Activated T-cell treated with anti-CD3 and anti-CD28 coated beads, Interleukin-2, amount 50 U/mL, for 48 hours (primary cell): ENCODE measurements at regions not wholly inside any gene's neighbourhood (a gene's known extent, or its start where the extent isn't known, plus 50 kb on each side); places are given as distances from the start of the nearest gene placed in this dataset.
A peak's percentile ranks its signal among the peaks of the same experiment; 100 is the strongest.
"Not testable (repeated sequence)": the region's sequence is repeated elsewhere in the genome, so short reads cannot be mapped to it uniquely, and the experiment has no call there.

Source experiments
- DNase-seq, 2 experiments: peaks; one replicate each; pipeline ENCODE4 v3.0.0-alpha.2; 2020

GRCh38 chr1:232335741-232336293 lies 294.1 kb downstream of the SIPA1L2 start:
- no peak for DNase-seq

DNA sequence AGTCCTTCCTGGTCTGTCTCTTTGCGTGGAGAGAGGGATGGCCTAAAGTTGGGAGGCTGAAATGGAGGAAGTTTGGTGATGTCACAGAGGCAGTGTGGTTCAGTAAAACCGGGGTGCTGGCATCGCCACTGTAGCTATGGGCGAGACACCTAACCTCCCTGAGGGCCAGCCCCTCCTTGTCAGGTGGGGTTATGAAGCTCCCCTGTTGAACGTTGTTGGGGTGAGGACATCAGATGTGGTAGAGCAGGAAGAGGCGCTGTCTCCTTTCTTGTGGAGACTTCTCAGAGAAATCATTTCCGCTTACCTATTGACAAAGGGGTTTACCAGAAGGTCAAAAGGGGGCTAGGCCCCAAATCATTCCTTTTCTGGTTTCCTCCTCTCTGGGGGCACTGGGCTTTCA lies 294.7 kb downstream of the SIPA1L2 start:
- peak in 1 of 2 experiments; percentile 20 for DNase-seq

GRCh38 chr1:232334811-232335210 lies 295.1 kb downstream of the SIPA1L2 start:
- peak in 1 of 2 experiments; percentile 15 for DNase-seq

DNA sequence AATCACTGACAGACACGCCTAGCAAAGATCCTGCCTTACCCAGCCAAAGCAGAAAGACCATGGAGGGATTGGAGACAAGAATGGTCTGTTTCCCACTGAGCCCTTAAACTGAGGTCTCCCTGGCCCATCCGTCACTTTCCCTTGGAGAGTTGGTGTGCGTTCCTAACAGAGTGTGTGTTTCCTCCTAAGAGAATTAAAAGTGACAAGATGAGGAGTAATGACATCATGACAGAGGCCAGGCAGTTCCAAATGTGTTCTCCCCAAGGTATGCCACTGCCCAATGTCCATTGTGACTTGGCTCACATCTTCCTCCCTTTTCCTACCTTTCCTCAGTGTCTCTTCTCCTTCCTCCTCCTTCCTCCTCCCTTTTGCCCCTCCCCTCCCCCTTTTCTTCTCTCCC lies 295.7 kb downstream of the SIPA1L2 start:
- no peak for DNase-seq

- DNase-seq = no peak
Measured at GRCh38 chr1:232333419-232333767, 296.5 kb downstream of the SIPA1L2 start.

DNA sequence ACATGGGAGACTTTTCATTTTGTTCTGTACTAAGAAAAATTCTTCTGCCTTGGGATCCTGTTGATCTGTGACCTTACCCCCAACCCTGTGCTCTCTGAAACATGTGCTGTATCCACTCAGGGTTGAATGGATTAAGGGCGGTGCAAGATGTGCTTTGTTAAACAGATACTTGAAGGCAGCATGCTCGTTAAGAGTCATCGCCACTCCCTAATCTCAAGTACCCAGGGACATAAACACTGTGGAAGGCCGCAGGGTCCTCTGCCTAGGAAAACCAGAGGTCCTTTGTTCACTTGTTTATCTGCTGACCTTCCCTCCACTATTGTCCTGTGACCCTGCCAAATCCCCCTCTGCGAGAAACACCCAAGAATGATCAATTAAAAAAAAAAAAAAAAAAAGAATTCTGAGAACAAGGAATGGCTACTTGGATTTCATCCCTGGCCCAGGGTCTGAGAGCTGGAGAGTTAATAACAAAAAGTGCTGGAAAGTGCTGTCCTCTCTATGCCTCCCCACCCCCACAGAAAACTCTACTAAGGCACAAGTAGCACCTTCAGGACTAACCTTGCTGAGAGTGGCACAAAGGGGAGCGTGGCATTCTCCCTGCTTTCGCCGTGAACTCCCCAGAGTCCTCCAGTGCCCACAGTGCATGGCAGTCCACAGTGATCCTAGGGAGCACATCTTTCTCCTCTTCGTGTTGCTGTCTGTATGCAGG lies 297.1 kb downstream of the SIPA1L2 start:
- not testable (repeated sequence) for DNase-seq

- no peak for DNase-seq
Measured at GRCh38 chr1:232329103-232329813, 300.7 kb downstream of the SIPA1L2 start.

DNA sequence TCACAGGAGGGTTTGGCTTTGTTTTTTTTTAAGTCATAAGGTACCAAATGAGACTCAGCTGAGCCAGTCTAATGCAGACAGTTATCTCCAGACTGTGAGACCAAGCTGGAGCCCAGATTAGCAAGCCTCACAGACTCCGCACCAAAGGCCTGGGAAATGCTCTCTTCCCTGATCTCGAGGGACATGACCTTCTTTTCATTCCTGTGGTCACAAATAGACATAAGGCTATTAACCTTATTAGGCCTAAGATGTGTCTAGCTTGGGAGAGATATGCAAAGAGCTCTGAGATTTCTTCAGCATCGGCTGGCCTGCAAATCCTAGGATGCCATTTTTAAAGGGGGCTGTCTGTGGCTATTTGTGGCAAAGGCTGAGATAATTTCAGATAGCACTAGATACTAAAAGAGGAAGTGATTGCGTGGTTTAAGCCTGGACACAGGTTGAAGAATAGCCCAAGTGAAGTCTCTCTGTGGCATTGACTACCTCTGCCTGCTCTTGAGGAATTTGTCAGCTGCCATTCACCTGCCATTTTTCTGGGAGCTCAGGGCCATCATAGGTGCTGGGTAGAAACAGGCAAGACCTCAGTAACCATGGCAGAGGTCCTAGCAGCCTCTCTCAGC lies 301.3 kb downstream of the SIPA1L2 start:
- no peak for DNase-seq

GRCh38 chr1:232327899-232328298 lies 302.0 kb downstream of the SIPA1L2 start:
- DNase-seq = no peak

DNA sequence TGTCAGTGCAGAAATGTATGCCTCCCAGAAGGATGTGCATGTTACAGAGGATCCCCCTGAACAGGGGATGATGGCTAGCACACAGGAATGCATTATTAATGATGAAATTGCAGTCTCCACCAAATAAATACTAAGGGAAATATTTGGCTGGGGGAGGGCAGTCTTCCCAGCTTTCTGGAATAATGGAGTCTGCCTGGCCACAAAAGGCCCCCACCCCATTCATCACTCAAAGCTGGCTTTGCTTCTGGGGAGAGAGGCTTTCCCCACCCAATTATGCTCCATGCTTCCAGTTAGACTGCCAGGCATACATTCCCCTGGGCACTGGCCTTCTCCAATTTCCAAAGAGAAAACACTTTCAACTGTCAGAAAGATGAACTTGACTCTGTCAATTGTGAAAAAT lies 302.7 kb downstream of the SIPA1L2 start:
- no peak for DNase-seq

DNA sequence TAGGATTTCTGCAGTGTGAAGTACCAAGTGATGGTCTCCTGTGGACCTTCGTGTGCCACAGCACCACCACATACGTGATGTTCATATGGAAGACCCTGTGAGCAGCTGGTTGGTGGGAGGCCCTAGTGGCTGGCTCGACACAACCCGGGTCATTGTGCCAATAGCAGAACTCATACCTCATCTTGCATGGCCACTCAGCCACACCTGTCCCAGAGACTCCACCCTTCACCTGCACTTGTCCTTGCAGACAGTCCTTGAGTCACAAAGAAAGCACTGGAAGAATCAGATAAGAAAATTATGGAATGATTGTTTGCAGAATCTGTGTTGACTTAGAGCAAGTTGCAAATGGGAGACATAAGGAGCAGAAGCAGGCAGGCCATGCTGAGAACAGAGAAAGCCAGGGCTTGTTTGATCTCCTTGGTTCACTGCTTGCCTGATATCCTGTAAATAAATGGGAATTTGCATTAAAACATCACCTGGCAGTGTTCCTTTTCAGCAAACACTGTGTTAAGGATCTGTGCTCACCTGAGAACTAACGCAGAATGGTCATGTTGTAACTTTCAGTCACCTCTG lies 307.7 kb downstream of the SIPA1L2 start:
- DNase-seq = no peak

GRCh38 chr1:232319518-232320210 lies 310.3 kb downstream of the SIPA1L2 start:
- DNase-seq = no peak

DNA sequence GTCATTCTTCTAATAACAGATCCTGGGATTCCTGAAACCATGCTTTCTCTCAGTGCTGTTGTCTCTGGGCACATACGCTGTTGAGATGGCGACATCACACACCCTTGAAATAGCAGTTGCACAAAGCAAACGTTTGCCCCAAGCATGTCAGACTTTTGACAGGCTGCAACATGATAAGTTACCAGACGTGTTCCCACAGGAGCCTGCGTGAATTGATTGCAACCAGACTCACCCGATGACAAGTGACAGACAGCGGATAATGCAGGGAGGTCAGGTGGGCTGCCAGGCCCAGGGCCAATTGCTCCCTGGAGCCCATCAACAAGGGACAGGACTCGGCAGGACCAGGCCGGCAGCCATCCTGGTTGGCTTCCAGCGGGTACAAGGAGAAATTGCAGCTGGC lies 310.9 kb downstream of the SIPA1L2 start:
- no peak for DNase-seq

DNA sequence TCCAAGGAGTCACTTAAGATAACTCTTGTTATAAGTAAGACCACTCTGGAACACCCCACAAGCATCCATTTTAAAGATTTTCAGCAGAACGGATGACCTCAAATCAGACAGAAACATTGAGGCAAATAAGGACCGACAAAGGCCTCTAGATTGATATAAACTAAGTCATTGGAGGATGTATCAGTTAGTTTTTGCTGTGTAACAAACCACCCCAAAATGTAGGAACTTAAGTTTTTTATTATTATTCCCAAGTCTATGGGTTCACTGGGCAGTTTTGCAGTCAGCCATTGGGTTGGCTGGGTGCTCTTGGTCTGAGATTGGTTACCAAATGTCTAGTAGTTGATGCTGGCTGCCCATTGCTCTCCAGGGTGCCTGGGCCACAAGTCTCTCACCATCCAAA lies 311.8 kb downstream of the SIPA1L2 start:
- no peak for DNase-seq

GRCh38 chr1:232317350-232317749 lies 312.6 kb downstream of the SIPA1L2 start:
- DNase-seq = no peak

DNA sequence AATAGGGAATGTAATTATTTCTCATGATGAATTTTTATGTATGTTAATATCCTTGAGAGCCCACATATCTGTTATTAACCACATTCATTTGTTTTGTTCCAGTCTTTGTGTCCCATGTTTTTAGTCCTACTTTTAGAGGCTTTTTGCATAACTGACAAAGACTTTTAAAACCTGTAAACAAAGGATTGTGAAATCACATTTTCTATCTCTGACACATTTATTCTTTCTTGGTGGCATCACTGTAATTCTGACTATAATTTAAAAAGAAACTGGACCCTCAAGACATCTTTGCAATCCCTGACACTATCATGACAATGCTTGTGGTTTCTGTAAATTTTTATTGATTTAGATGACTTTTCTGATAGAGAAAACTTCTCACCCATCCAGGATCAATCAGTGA lies 313.1 kb downstream of the SIPA1L2 start:
- no peak for DNase-seq

- not testable (repeated sequence) for DNase-seq
Measured at GRCh38 chr1:232313876-232314275, 316.1 kb downstream of the SIPA1L2 start.

DNA sequence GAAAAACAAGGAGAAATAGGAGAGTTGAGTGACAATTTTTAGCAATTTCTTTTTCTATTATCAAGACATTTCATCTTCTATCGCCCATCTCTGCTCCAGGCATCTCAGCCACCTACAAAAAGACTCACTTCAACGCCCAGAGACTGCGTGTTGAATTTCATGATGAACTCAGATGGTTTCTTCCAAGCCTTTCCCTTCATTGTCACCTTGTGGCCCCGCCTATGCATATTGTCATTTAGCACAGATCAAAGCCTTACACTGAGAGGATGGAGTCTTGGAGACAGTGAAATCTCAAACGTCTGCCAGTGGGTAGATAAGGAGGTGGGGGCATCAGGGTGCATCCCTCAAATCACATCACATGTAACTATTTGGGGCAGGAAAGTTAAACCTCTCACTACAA lies 319.4 kb downstream of the SIPA1L2 start:
- no peak for DNase-seq

DNA sequence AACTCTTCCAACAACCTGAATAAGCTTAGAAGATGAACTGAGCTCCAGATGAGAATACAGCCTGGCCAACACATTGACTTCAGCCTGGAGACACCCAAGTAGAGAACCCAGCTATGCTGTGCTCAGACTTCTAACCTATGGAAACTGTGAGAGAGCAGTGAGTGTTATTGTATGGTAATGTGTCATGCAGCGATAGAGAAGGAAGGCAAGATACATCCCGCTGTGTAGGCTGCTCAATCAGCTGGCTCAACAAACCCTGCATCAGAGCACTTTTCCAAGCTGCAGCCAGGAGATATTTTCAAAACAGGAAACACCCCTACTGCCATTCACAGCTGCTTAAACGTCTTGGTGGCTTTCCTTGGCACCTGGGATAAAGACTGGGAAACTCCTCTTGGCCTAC lies 321.3 kb downstream of the SIPA1L2 start:
- no peak for DNase-seq

DNA sequence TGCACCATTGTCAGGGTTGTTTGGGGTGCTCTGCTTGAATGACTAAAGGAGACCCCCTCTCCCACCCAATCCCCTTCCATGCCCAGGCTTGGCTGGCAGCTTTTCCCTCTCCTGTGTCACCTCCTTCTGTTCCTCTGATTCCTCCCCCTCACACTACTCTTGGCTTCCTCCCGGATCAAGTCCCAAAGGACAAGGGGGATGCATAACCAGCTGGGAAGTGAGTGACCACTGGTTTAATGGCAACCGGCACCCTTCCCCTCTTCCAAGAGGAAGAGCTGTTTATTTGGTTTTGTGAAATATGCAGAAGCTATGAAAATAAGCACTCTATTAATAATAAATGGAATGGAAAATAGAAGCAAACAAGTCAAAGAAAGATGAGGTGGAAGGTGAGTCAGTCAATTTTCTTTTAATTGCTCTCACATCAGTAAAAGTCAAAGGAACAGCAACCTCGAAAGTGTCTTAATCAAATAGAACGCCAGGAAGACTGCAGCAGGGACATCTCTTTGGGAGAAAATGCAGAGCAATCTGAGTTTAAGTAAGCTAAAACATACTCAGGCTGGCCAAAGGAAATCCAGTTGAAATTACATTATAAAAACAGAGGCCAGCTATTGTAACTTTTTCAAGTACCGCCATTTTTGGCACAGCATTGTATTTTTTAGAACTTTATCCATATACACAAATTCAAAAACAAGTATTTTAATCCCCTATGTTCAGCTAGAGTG lies 322.5 kb downstream of the SIPA1L2 start:
- no peak for DNase-seq

DNA sequence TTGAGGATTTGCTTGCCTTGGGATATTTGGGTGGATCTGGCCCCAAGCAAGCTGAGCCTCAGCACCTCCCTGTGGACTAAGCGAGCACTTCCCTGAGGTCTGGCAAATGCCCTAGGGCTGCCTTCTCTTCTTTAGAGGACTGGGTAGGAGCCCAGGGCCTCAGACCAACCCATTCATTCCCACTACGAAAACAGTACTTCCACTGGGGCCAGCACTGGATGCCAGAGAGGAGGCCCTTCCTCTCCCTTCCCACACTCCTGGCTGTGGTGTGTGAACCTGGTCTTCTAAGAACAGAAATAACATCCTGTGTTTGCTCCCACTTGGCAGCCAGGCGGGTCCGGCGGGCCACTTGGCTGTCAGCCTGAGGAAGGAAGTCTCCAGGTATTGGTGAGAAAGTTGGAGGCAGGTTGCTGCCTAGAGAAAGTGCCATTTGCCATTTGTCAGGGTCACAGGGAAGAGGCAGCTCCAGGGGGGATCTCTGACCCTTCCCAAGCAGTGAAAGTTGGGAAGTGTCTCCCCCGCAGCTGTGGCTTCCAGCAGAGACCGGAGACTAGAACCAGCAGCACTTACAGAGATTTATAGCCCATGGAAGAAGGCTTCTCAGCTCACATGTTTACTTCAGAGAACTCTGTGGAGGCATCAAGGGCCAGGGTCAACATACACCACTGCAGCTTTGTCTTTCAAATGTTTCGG lies 323.5 kb downstream of the SIPA1L2 start:
- no peak for DNase-seq

- DNase-seq = no peak
Measured at GRCh38 chr1:232305050-232305449, 324.9 kb downstream of the SIPA1L2 start.
